ENCODE measurements at regions not wholly inside any gene's neighbourhood (a gene's known extent, or its start where the extent isn't known, plus 50 kb on each side); places are given as distances from the start of the nearest gene placed in this dataset.

GRCh38 chr13:104301171-104301975 lies 1235.2 kb upstream of the SLC10A2 start:
- no peak for DNase-seq (ENCODE audit: extremely low read depth, insufficient read length)
- Histone ChIP-seq H3K36me3 (ENCODE audit: control insufficient read depth, insufficient read depth, low read length) (no peaks in the 10 kb centered on the region), H3K27me3 (replicated peaks; ENCODE audit: control insufficient read depth, insufficient read depth, low read length) (no peaks in the 10 kb centered on the region), H3K4me3 (replicated peaks; ENCODE audit: low read depth, low read length) (no peak overlapping the region)
- TF ChIP-seq CTCF (IDR thresholded peaks at IDR 0.05; ENCODE audit: insufficient read depth, low read length, poor library complexity, severe bottlenecking): no peak

GRCh38 chr13:104297075-104297474 lies 1230.9 kb upstream of the SLC10A2 start:
- DNase-seq (ENCODE audit: extremely low read depth, insufficient read length): no peak
- Histone ChIP-seq H3K27me3 (replicated peaks; ENCODE audit: control insufficient read depth, insufficient read depth, low read length) (no peaks in the 10 kb centered on the region), H3K36me3 (ENCODE audit: control insufficient read depth, insufficient read depth, low read length) (no peaks in the 10 kb centered on the region), H3K4me3 (replicated peaks; ENCODE audit: low read depth, low read length) (no peak overlapping the region)
- TF ChIP-seq CTCF (IDR thresholded peaks at IDR 0.05; ENCODE audit: insufficient read depth, low read length, poor library complexity, severe bottlenecking): no peak

GRCh38 chr13:104296286-104296685 lies 1230.1 kb upstream of the SLC10A2 start:
- TF ChIP-seq CTCF (IDR thresholded peaks at IDR 0.05; ENCODE audit: insufficient read depth, low read length, poor library complexity, severe bottlenecking): no peak
- Histone ChIP-seq H3K27me3 (replicated peaks; ENCODE audit: control insufficient read depth, insufficient read depth, low read length) (no peaks in the 10 kb centered on the region), H3K36me3 (ENCODE audit: control insufficient read depth, insufficient read depth, low read length) (no peaks in the 10 kb centered on the region), H3K4me3 (replicated peaks; ENCODE audit: low read depth, low read length) (no peak overlapping the region)
- no peak for DNase-seq (ENCODE audit: extremely low read depth, insufficient read length)

GRCh38 chr13:104295537-104295936 lies 1229.3 kb upstream of the SLC10A2 start:
- TF ChIP-seq CTCF (IDR thresholded peaks at IDR 0.05; ENCODE audit: insufficient read depth, low read length, poor library complexity, severe bottlenecking): no peak
- no peak overlapping the region for H3K4me3 ChIP-seq (replicated peaks; ENCODE audit: low read depth, low read length)
- no peak for DNase-seq (ENCODE audit: extremely low read depth, insufficient read length)
- no peaks in the 10 kb centered on the region for H3K36me3 ChIP-seq (ENCODE audit: control insufficient read depth, insufficient read depth, low read length)
- H3K27me3 ChIP-seq (replicated peaks; ENCODE audit: control insufficient read depth, insufficient read depth, low read length): no peaks in the 10 kb centered on the region

- H3K36me3 ChIP-seq (ENCODE audit: control insufficient read depth, insufficient read depth, low read length): no peaks in the 10 kb centered on the region
- no peaks in the 10 kb centered on the region for H3K27me3 ChIP-seq (replicated peaks; ENCODE audit: control insufficient read depth, insufficient read depth, low read length)
- DNase-seq (ENCODE audit: extremely low read depth, insufficient read length): no peak
- no peak for TF ChIP-seq CTCF (IDR thresholded peaks at IDR 0.05; ENCODE audit: insufficient read depth, low read length, poor library complexity, severe bottlenecking)
- no peak overlapping the region for H3K4me3 ChIP-seq (replicated peaks; ENCODE audit: low read depth, low read length)
Observed at GRCh38 chr13:104289400-104289799, 1223.2 kb upstream of the SLC10A2 start.
